ENCODE measurements at regions not wholly inside any gene's neighbourhood (a gene's known extent, or its start where the extent isn't known, plus 50 kb on each side); places are given as distances from the start of the nearest gene placed in this dataset.
A peak's percentile ranks its signal among the peaks of the same experiment; 100 is the strongest.

- Mint-ChIP-seq H3K27me3 (ENCODE audit: low read depth) (peaks cover 100% of the 10 kb centered on the region), H3K4me3 (peak overlapping the region; percentile 36 to 78), H3K27ac (no peak overlapping the region), H3K36me3 (ENCODE audit: insufficient read depth in 1 of 3, low read depth in 3 of 3) (no peaks in the 10 kb centered on the region; a peak in 1 of 7 replicates), H3K4me1 (peaks cover 23 to 69% of the 10 kb centered on the region in 2 experiments), H3K9me3 (peaks cover 0 to 4% of the 10 kb centered on the region in 2 experiments; a peak in 1 of 5 replicates)
- Histone ChIP-seq H4K91ac (ENCODE audit: insufficient read length, low read depth, low read length) (no peak overlapping the region), H3K23me2 (ENCODE audit: insufficient read length, low read depth, low read length, poor library complexity, severe bottlenecking) (peaks cover 10% of the 10 kb centered on the region), H3K27me3 (ENCODE audit: insufficient read depth, low read length) (peaks cover 83% of the 10 kb centered on the region), H3K4me2 (ENCODE audit: insufficient read depth, insufficient read length, low read length) (peak overlapping the region; percentile 67), H3K4me1 (ENCODE audit: insufficient read depth, low read length) (peaks cover 2% of the 10 kb centered on the region; the same call in 1 of the 2 replicates), H3K56ac (ENCODE audit: insufficient read length, low read depth, low read length) (no peak overlapping the region), H3K4ac (ENCODE audit: low read depth, low read length) (no peak overlapping the region), H2AK5ac (ENCODE audit: insufficient read length, low read length) (no peak overlapping the region), H3K79me1 (ENCODE audit: insufficient read depth, low read depth, low read length, poor library complexity, severe bottlenecking) (no peaks in the 10 kb centered on the region), H3K9me3 (ENCODE audit: control insufficient read depth, low read depth, low read length) (no peaks in the 10 kb centered on the region), H2BK120ac (ENCODE audit: low read depth, low read length, poor library complexity, severe bottlenecking) (no peak overlapping the region), H2BK20ac (ENCODE audit: low read depth, low read length, poor library complexity, severe bottlenecking) (no peak overlapping the region), H4K5ac (ENCODE audit: insufficient read length, low read depth, low read length) (no peak overlapping the region), H2AFZ (ENCODE audit: low read length) (no peak overlapping the region), H4K8ac (replicated peaks; ENCODE audit: insufficient read length, low read depth, low read length) (no peak overlapping the region), H3K79me2 (ENCODE audit: insufficient read depth, low read length) (no peaks in the 10 kb centered on the region), H2BK5ac (ENCODE audit: insufficient read length, low read length) (no peak overlapping the region), H3K27ac (ENCODE audit: insufficient read length, low read depth, low read length) (no peak overlapping the region), H3K18ac (ENCODE audit: insufficient read length, low read depth, low read length) (no peak overlapping the region), H3K23ac (ENCODE audit: insufficient read length, low read depth, low read length) (no peak overlapping the region), H2BK12ac (ENCODE audit: insufficient read length, low read depth, low read length) (no peak overlapping the region), H3K14ac (ENCODE audit: insufficient read depth, low read length) (no peak overlapping the region), H3K9ac (ENCODE audit: extremely low read depth, insufficient read length, low read length) (no peak overlapping the region), H4K20me1 (ENCODE audit: control insufficient read depth, insufficient read depth, insufficient read length) (no peaks in the 10 kb centered on the region), H3T11ph (ENCODE audit: low read length) (no peak overlapping the region), H2BK15ac (ENCODE audit: low read depth, low read length) (no peak overlapping the region)
- WGBS (ENCODE audit: extremely low coverage, insufficient read length, low lambda C conversion rate): no CpG with 5 or more reads among the region's 31 CpGs
- TF ChIP-seq, protein P1, sequence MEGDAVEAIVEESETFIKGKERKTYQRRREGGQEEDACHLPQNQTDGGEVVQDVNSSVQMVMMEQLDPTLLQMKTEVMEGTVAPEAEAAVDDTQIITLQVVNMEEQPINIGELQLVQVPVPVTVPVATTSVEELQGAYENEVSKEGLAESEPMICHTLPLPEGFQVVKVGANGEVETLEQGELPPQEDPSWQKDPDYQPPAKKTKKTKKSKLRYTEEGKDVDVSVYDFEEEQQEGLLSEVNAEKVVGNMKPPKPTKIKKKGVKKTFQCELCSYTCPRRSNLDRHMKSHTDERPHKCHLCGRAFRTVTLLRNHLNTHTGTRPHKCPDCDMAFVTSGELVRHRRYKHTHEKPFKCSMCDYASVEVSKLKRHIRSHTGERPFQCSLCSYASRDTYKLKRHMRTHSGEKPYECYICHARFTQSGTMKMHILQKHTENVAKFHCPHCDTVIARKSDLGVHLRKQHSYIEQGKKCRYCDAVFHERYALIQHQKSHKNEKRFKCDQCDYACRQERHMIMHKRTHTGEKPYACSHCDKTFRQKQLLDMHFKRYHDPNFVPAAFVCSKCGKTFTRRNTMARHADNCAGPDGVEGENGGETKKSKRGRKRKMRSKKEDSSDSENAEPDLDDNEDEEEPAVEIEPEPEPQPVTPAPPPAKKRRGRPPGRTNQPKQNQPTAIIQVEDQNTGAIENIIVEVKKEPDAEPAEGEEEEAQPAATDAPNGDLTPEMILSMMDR (conservative IDR thresholded peaks at IDR 0.05): no peak
- peak; percentile 67 for DNase-seq
Observed at GRCh38 chr12:54126696-54127537, 61.9 kb downstream of the SMUG1 start.

All from H9 (cell line).